GM19395 (cell line): ENCODE measurements at regions not wholly inside any gene's neighbourhood (a gene's known extent, or its start where the extent isn't known, plus 50 kb on each side); places are given as distances from the start of the nearest gene placed in this dataset.
A peak's percentile ranks its signal among the peaks of the same experiment; 100 is the strongest.
"Not testable (repeated sequence)": the region's sequence is repeated elsewhere in the genome, so short reads cannot be mapped to it uniquely, and the experiment has no call there.

Experiments used
- ATAC-seq: cut with Tn5 transposase; IDR thresholded peaks from one replicate; pipeline ENCODE4 v1.9.1; 2021; ENCODE audit warnings: mild to moderate bottlenecking, moderate library complexity; ENCODE audit not compliant: unreplicated experiment

GRCh38 chr3:177646749-177647148, 449.5 kb upstream of the TBL1XR1 start:
- peak; percentile 74 for ATAC-seq

GRCh38 chr3:177647341-177647740, 450.1 kb upstream of the TBL1XR1 start:
- no peak for ATAC-seq

GRCh38 chr3:177647876-177648275, 450.6 kb upstream of the TBL1XR1 start:
- ATAC-seq, result no peak

GRCh38 chr3:177652556-177653291, 455.4 kb upstream of the TBL1XR1 start:
- no peak for ATAC-seq

- no peak for ATAC-seq
Measured at GRCh38 chr3:177657243-177657642, 460.0 kb upstream of the TBL1XR1 start.

GRCh38 chr3:177658354-177658753, 461.1 kb upstream of the TBL1XR1 start:
- no peak for ATAC-seq

GRCh38 chr3:177664380-177665103, 467.3 kb upstream of the TBL1XR1 start:
- not testable (repeated sequence) for ATAC-seq

GRCh38 chr3:177665122-177665808, 468.0 kb upstream of the TBL1XR1 start:
- no peak for ATAC-seq

GRCh38 chr3:177672252-177672911, 475.1 kb upstream of the TBL1XR1 start:
- no peak for ATAC-seq

GRCh38 chr3:177673112-177673914, 476.0 kb upstream of the TBL1XR1 start:
- ATAC-seq, result no peak

- ATAC-seq, result no peak
Measured at GRCh38 chr3:177674186-177674585, 476.9 kb upstream of the TBL1XR1 start.

GRCh38 chr3:177676148-177676547, 478.9 kb upstream of the TBL1XR1 start:
- ATAC-seq, result no peak

- no peak for ATAC-seq
Measured at GRCh38 chr3:177676947-177677587, 479.8 kb upstream of the TBL1XR1 start.

- peak; percentile 82 for ATAC-seq
Measured at GRCh38 chr3:177679568-177680471, 482.5 kb upstream of the TBL1XR1 start.

GRCh38 chr3:177680472-177680821, 483.2 kb upstream of the TBL1XR1 start:
- no peak for ATAC-seq

GRCh38 chr3:177681156-177681555, 483.9 kb upstream of the TBL1XR1 start:
- ATAC-seq, result no peak

- ATAC-seq, result no peak
Measured at GRCh38 chr3:177681852-177682251, 484.6 kb upstream of the TBL1XR1 start.

- ATAC-seq, result no peak
Measured at GRCh38 chr3:177683586-177683985, 486.3 kb upstream of the TBL1XR1 start.

GRCh38 chr3:177686671-177687070, 489.4 kb upstream of the TBL1XR1 start:
- no peak for ATAC-seq
